DOHH2 (cell line): ENCODE measurements at regions not wholly inside any gene's neighbourhood (a gene's known extent, or its start where the extent isn't known, plus 50 kb on each side); places are given as distances from the start of the nearest gene placed in this dataset.

ENCODE experiments used
- H3F3A ChIP-seq: fragments of 200-600 bp; sonication (generic), shearing (Covaris generic); 2 replicates; pipeline ENCODE4 v1.6.0; 2016; ENCODE audit warnings: antibody characterized with exemption, mild to moderate bottlenecking; ENCODE audit not compliant: control insufficient read depth, insufficient read depth
- H3K27ac ChIP-seq: fragments of 200-600 bp; sonication (generic); 2 replicates; pipeline ENCODE4 v1.5.1; 2014; ENCODE audit warnings: low read depth, mild to moderate bottlenecking, low read length, moderate library complexity
- H3K27me3 ChIP-seq: fragments of 200-600 bp; sonication (generic); 2 replicates; pipeline ENCODE4 v1.6.1; 2014; ENCODE audit warnings: mild to moderate bottlenecking, low read length, mixed read lengths; ENCODE audit not compliant: control insufficient read depth
- H3K36me3 ChIP-seq: fragments of 200-600 bp; sonication (generic); 2 replicates; pipeline ENCODE4 v1.6.1; 2014; ENCODE audit warnings: mild to moderate bottlenecking, low read length, moderate library complexity, mixed read lengths; ENCODE audit not compliant: control insufficient read depth
- H3K4me1 ChIP-seq: fragments of 200-600 bp; sonication (generic); 2 replicates; pipeline ENCODE4 v1.6.1; 2014; ENCODE audit warnings: mild to moderate bottlenecking, low read length, mixed read lengths; ENCODE audit not compliant: control insufficient read depth
- H3K4me2 ChIP-seq: fragments of 200-600 bp; sonication (generic); 2 replicates; pipeline ENCODE4 v1.6.0; 2014; ENCODE audit warnings: mild to moderate bottlenecking, low read length, moderate library complexity
- H3K4me3 ChIP-seq: fragments of 200-600 bp; sonication (generic); 2 replicates; pipeline ENCODE4 v1.5.1; 2014; ENCODE audit warnings: mild to moderate bottlenecking, low read length, mixed read lengths
- H3K79me2 ChIP-seq: fragments of 200-600 bp; sonication (generic); 2 replicates; pipeline ENCODE4 v1.6.1; 2014; ENCODE audit warnings: mild to moderate bottlenecking, low read length, mixed read lengths; ENCODE audit not compliant: control insufficient read depth
- H3K9me2 ChIP-seq: fragments of 200-600 bp; sonication (generic); replicated peaks from 2 replicates; pipeline ENCODE4 v1.6.1; 2014; ENCODE audit warnings: mild to moderate bottlenecking, low read length, mixed read lengths; ENCODE audit not compliant: control insufficient read depth
- H3K9me3 ChIP-seq: fragments of 200-600 bp; sonication (generic); 2 replicates; pipeline ENCODE4 v1.6.1; 2014; ENCODE audit warnings: antibody characterized with exemption, low read length, mixed read lengths; ENCODE audit not compliant: control insufficient read depth, insufficient read depth
- H4K20me1 ChIP-seq: fragments of 200-600 bp; sonication (generic); 2 replicates; pipeline ENCODE4 v1.6.0; 2014; ENCODE audit warnings: low read depth, mild to moderate bottlenecking, antibody characterized with exemption, low read length, moderate library complexity; ENCODE audit not compliant: control insufficient read depth, insufficient read depth
- CTCF ChIP-seq: fragments of 200-600 bp; sonication (generic); IDR thresholded peaks from one replicate; pipeline ENCODE4 v1.5.1; 2014; ENCODE audit warnings: antibody characterized with exemption, mild to moderate bottlenecking, low read depth, low read length; ENCODE audit not compliant: poor library complexity, severe bottlenecking
- EZH2phosphoT487 ChIP-seq: fragments of 200-600 bp; sonication (generic); IDR thresholded peaks from 2 replicates; pipeline ENCODE4 v1.6.1; 2017; ENCODE audit warnings: borderline replicate concordance, mild to moderate bottlenecking, antibody characterized with exemption, low read length, moderate library complexity, mixed read lengths

DNA sequence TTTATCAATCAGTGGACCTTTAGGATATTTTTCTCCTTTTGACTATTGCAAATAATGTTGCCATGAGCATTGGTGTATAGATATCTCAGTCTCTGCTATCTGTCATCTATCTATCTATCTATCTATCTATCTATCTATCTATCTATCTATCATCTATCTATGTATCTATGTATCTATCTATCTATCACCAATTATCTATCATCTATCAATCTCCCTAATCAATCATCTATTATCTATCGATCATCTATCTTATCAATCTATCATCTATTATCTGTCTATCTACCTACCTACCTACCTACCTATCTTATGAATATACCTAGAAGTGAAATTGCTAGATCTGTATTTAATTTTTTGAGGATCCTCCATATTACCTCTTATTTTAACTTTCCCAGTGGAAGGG lies 69.6 kb downstream of the EMX2 start:
- Histone ChIP-seq H3K9me2 (no peaks in the 10 kb centered on the region), H3K79me2 (no peaks in the 10 kb centered on the region), H3K36me3 (no peaks in the 10 kb centered on the region), H3K9me3 (no peaks in the 10 kb centered on the region), H3K27ac (no peak overlapping the region), H3F3A (no peaks in the 10 kb centered on the region), H3K4me2 (no peak overlapping the region), H3K4me1 (no peaks in the 10 kb centered on the region), H4K20me1 (no peaks in the 10 kb centered on the region), H3K27me3 (no peaks in the 10 kb centered on the region), H3K4me3 (no peak overlapping the region)
- TF ChIP-seq CTCF = no peak
- TF ChIP-seq EZH2phosphoT487 = no peak

DNA sequence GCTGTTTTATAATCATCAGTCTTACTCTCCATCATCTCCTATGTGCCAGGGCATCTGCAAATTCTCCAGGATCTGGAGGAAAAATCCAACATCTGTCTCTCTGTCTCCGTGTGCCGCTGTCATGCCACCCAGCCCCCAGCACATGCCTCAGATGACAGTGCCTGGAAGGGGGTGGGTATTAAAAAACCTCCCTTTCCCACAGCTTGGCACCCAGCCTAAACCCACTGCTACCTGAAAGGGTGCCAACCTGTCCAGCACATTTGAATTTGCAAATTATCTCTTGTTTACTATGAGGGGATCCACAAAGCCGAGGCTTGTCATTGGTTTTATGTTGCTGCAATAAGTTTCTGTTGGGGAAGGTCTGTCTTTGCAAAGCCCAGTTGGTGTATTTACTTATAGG lies 73.1 kb downstream of the EMX2 start:
- no peaks in the 10 kb centered on the region for H3K9me2 ChIP-seq
- H3K27me3 ChIP-seq = no peaks in the 10 kb centered on the region
- H3K9me3 ChIP-seq = no peaks in the 10 kb centered on the region
- no peaks in the 10 kb centered on the region for H3F3A ChIP-seq
- TF ChIP-seq CTCF = no peak
- TF ChIP-seq EZH2phosphoT487 = no peak
- no peaks in the 10 kb centered on the region for H3K36me3 ChIP-seq
- H3K4me3 ChIP-seq = no peak overlapping the region
- H3K27ac ChIP-seq = no peak overlapping the region
- no peak overlapping the region for H3K4me2 ChIP-seq
- no peaks in the 10 kb centered on the region for H3K4me1 ChIP-seq
- no peaks in the 10 kb centered on the region for H4K20me1 ChIP-seq
- H3K79me2 ChIP-seq = no peaks in the 10 kb centered on the region

GRCh38 chr10:117616179-117616578 lies 73.6 kb downstream of the EMX2 start:
- Histone ChIP-seq H3K9me3 (no peaks in the 10 kb centered on the region), H3K27ac (no peak overlapping the region), H3K79me2 (no peaks in the 10 kb centered on the region), H3K4me2 (no peak overlapping the region), H3K36me3 (no peaks in the 10 kb centered on the region), H4K20me1 (no peaks in the 10 kb centered on the region), H3K4me1 (no peaks in the 10 kb centered on the region), H3K4me3 (no peak overlapping the region), H3F3A (no peaks in the 10 kb centered on the region), H3K9me2 (no peaks in the 10 kb centered on the region), H3K27me3 (no peaks in the 10 kb centered on the region)
- TF ChIP-seq EZH2phosphoT487 (no peak), CTCF (no peak)

GRCh38 chr10:117617086-117617485 lies 74.5 kb downstream of the EMX2 start:
- no peaks in the 10 kb centered on the region for H3F3A ChIP-seq
- no peaks in the 10 kb centered on the region for H4K20me1 ChIP-seq
- H3K27ac ChIP-seq = no peak overlapping the region
- H3K4me2 ChIP-seq = no peak overlapping the region
- H3K36me3 ChIP-seq = no peaks in the 10 kb centered on the region
- H3K9me3 ChIP-seq = no peaks in the 10 kb centered on the region
- H3K9me2 ChIP-seq = no peaks in the 10 kb centered on the region
- H3K4me1 ChIP-seq = no peaks in the 10 kb centered on the region
- no peak for TF ChIP-seq EZH2phosphoT487
- TF ChIP-seq CTCF = no peak
- H3K27me3 ChIP-seq = no peaks in the 10 kb centered on the region
- no peak overlapping the region for H3K4me3 ChIP-seq
- H3K79me2 ChIP-seq = no peaks in the 10 kb centered on the region
